ENCODE measurements at regions not wholly inside any gene's neighbourhood (a gene's known extent, or its start where the extent isn't known, plus 50 kb on each side); places are given as distances from the start of the nearest gene placed in this dataset.

DNA sequence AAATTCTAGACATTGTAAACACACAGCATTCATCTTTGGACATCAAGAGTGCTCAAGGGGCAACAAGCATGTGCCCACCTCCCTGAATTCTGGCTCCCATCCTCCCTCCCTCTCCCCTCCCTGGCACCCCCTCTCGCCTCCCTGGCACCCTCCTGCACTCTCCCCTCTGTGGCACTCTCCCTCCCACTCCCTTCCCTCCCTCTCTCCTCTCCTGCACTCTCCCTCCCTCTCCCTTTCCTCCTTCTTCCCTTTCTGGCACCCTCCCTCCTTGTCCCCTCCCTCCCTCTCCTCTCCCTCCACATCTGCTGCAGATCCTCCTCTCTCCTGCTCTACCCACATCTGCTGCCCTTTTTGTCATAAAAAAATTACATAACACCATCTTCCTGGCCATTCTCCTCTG, 113.0 kb upstream of the SLC22A23 start:
- no peak for TF ChIP-seq POLR2AphosphoS5 (IDR thresholded peaks at IDR 0.05)
- TF ChIP-seq, protein P1, sequence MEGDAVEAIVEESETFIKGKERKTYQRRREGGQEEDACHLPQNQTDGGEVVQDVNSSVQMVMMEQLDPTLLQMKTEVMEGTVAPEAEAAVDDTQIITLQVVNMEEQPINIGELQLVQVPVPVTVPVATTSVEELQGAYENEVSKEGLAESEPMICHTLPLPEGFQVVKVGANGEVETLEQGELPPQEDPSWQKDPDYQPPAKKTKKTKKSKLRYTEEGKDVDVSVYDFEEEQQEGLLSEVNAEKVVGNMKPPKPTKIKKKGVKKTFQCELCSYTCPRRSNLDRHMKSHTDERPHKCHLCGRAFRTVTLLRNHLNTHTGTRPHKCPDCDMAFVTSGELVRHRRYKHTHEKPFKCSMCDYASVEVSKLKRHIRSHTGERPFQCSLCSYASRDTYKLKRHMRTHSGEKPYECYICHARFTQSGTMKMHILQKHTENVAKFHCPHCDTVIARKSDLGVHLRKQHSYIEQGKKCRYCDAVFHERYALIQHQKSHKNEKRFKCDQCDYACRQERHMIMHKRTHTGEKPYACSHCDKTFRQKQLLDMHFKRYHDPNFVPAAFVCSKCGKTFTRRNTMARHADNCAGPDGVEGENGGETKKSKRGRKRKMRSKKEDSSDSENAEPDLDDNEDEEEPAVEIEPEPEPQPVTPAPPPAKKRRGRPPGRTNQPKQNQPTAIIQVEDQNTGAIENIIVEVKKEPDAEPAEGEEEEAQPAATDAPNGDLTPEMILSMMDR (IDR thresholded peaks at IDR 0.05): no peak

Data from esophagus muscularis mucosa (tissue), 3 donors.